ENCODE measurements at regions not wholly inside any gene's neighbourhood (a gene's known extent, or its start where the extent isn't known, plus 50 kb on each side); places are given as distances from the start of the nearest gene placed in this dataset.

- DNase-seq (ENCODE audit: low read depth), result no peak
- TF ChIP-seq, protein P1, sequence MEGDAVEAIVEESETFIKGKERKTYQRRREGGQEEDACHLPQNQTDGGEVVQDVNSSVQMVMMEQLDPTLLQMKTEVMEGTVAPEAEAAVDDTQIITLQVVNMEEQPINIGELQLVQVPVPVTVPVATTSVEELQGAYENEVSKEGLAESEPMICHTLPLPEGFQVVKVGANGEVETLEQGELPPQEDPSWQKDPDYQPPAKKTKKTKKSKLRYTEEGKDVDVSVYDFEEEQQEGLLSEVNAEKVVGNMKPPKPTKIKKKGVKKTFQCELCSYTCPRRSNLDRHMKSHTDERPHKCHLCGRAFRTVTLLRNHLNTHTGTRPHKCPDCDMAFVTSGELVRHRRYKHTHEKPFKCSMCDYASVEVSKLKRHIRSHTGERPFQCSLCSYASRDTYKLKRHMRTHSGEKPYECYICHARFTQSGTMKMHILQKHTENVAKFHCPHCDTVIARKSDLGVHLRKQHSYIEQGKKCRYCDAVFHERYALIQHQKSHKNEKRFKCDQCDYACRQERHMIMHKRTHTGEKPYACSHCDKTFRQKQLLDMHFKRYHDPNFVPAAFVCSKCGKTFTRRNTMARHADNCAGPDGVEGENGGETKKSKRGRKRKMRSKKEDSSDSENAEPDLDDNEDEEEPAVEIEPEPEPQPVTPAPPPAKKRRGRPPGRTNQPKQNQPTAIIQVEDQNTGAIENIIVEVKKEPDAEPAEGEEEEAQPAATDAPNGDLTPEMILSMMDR (IDR thresholded peaks at IDR 0.05; ENCODE audit: control insufficient read depth, insufficient read depth, low read depth, low read length, missing control alignments), result no peak
- H3K4me3 ChIP-seq (ENCODE audit: control insufficient read depth, low read depth, low read length), result no peak overlapping the region
These were observed 625.1 kb downstream of the PTPRU start for GRCh38 chr1:29861446-29861845.

- no peak overlapping the region for H3K4me3 ChIP-seq (ENCODE audit: control insufficient read depth, low read depth, low read length)
- TF ChIP-seq, protein P1 (IDR thresholded peaks at IDR 0.05; ENCODE audit: control insufficient read depth, insufficient read depth, low read depth, low read length, missing control alignments), result no peak
- no peak for DNase-seq (ENCODE audit: low read depth)
These were observed 624.4 kb downstream of the PTPRU start for GRCh38 chr1:29860681-29861080.

DNA sequence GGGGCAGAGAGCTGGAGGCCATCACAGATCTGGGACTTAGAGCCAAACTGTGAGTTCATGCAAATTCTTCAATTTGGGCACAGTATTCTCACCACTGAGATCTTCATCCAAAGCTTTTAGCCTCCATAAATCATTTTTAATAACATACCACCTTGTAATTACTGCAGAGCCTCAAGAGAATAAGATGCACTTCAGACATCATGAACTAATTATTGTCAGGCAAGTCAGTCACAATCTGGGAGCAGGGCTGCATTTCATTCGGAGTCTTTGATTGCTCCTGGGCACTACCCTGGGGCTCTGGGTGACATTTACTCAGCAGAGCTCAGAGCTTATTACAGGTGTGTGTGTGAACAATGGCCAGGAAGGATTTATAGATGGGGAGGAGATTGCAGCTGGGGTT lies 623.7 kb downstream of the PTPRU start:
- no peak overlapping the region for H3K4me3 ChIP-seq (ENCODE audit: control insufficient read depth, low read depth, low read length)
- DNase-seq (ENCODE audit: low read depth), result no peak

GRCh38 chr1:29859126-29859525 lies 622.8 kb downstream of the PTPRU start:
- TF ChIP-seq, protein P1 (IDR thresholded peaks at IDR 0.05; ENCODE audit: control insufficient read depth, insufficient read depth, low read depth, low read length, missing control alignments), result no peak
- DNase-seq (ENCODE audit: low read depth), result no peak

More for the DNA sequence above, 623.7 kb downstream of the PTPRU start:
- TF ChIP-seq, protein P1 (IDR thresholded peaks at IDR 0.05; ENCODE audit: control insufficient read depth, insufficient read depth, low read depth, low read length, missing control alignments), result no peak

DNA sequence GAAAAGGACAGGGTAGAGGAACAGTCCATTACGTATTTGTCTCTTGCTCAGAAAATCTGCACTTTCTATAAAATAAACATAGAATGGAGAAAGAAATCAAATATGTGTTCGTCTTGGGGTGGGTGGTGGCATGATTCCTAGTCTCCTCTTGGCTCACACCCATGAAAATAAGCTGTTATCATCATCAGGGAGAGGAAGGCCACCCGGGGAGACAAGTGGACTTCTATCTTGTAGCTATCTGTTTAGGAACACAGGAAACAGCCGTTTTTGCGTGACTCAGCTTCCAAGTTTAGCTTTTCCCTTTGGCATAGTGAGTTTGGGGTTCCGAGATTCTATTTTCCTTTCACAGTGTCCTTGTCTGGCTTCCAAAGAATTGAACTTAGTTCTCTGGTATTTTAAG lies 622.3 kb downstream of the PTPRU start:
- TF ChIP-seq, protein P1 (IDR thresholded peaks at IDR 0.05; ENCODE audit: control insufficient read depth, insufficient read depth, low read depth, low read length, missing control alignments), result no peak
- DNase-seq (ENCODE audit: low read depth), result no peak
- H3K4me3 ChIP-seq (ENCODE audit: control insufficient read depth, low read depth, low read length), result no peak overlapping the region

More at GRCh38 chr1:29859126-29859525, 622.8 kb downstream of the PTPRU start:
- no peak overlapping the region for H3K4me3 ChIP-seq (ENCODE audit: control insufficient read depth, low read depth, low read length)

DNA sequence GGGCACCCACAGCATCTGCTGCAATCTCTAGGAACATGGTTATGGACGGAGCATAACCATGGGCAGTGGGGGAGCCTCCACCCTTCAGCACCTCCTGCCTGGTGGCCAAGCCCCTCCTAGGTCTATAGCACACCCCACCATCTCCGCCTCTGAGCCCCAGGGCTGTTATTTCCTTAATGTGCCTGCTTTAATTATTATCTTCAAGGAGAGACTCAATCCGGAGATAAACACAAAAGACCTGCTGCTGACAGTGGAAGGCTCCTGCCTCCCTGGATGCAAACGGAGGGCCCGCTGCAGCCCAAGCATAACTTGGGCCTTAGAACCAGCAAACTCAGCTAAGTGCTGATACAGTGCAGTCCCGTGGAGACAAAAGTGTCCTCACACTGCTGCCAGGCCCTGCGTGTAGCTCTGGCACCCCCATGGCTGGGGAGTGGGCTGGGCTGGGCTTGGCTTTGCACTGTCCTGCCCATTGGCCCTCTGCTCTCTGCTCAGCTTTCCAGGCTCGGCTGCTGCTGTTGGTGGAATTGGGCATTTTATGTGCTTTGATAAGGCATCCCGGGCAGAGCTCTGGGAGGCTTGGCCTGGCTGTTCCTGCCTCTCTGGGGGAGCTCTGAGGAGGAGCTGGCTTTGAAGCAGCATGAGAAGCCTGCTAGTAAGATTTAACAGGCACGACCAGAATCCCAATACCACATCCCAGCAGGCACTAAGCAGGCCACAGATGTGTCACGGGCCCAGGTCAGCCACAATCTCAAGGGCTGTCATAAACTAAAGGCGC lies 620.2 kb downstream of the PTPRU start:
- H3K4me3 ChIP-seq (ENCODE audit: control insufficient read depth, low read depth, low read length), result no peak overlapping the region
- TF ChIP-seq, protein P1 (IDR thresholded peaks at IDR 0.05; ENCODE audit: control insufficient read depth, insufficient read depth, low read depth, low read length, missing control alignments), result no peak
- no peak for DNase-seq (ENCODE audit: low read depth)

All from AG09309 (cell line).